ENCODE measurements at regions not wholly inside any gene's neighbourhood (a gene's known extent, or its start where the extent isn't known, plus 50 kb on each side); places are given as distances from the start of the nearest gene placed in this dataset.

DNA sequence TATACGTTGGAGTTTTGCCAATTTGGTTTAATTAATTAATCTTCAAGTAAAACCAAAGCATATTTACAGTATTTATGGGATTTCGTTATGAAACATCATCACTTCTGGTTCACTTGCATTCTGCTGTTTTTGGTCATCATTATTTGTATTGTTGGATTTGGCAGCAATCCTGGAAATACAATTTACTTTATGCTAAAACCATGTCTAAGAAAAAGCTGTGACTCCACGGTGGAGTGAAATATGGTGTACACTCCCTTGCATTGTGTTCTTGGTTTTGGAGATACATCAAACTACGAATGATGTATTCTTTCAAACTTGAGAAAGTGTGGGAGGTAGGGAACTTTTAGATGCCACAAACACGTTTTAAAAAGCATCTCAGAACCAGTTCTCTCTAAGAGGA lies 106.4 kb downstream of the CTAGE1 start:
- no peak overlapping the region for H3K27ac ChIP-seq
- no peak overlapping the region for H3K4me3 ChIP-seq
- ATAC-seq (no peak), DNase-seq (no peak)
- no peaks in the 10 kb centered on the region for H3K27me3 ChIP-seq
- WGBS (ENCODE audit: insufficient coverage, low coverage, low lambda C conversion rate, missing lambda C conversion rate), result 44% methylated on average over 5 of the region's 5 CpGs
- H3K9me3 ChIP-seq, result no peaks in the 10 kb centered on the region
- intact Hi-C loops (cut with DNase I), result no loop called here
- no peaks in the 10 kb centered on the region for H3K4me1 ChIP-seq
- H3K36me3 ChIP-seq, result no peaks in the 10 kb centered on the region
- TF ChIP-seq POLR2A (IDR thresholded peaks at IDR 0.05), result no peak
- TF ChIP-seq, protein P1, sequence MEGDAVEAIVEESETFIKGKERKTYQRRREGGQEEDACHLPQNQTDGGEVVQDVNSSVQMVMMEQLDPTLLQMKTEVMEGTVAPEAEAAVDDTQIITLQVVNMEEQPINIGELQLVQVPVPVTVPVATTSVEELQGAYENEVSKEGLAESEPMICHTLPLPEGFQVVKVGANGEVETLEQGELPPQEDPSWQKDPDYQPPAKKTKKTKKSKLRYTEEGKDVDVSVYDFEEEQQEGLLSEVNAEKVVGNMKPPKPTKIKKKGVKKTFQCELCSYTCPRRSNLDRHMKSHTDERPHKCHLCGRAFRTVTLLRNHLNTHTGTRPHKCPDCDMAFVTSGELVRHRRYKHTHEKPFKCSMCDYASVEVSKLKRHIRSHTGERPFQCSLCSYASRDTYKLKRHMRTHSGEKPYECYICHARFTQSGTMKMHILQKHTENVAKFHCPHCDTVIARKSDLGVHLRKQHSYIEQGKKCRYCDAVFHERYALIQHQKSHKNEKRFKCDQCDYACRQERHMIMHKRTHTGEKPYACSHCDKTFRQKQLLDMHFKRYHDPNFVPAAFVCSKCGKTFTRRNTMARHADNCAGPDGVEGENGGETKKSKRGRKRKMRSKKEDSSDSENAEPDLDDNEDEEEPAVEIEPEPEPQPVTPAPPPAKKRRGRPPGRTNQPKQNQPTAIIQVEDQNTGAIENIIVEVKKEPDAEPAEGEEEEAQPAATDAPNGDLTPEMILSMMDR (IDR thresholded peaks at IDR 0.05), result no peak

DNA sequence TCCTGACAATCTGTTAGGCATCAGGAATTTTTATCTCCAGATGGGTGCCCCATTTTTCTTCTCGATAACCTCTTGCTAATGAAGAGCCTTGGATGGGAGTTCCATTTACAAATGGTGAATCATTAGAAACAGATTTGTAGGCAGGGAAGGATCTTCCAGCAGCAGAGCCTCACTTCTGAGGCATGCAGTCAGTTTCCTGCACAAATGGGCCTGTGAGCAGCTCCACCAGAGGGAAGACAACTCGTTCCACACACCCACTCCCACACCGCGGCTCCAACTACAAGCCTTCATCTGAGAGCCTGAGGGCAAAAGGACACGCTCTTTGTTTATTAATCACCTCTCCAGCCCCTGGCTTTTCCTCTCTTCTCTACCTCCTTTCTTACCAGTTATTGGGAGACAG lies 108.5 kb downstream of the CTAGE1 start:
- Histone ChIP-seq H3K9me3 (no peaks in the 10 kb centered on the region), H3K4me3 (no peak overlapping the region), H3K27me3 (no peaks in the 10 kb centered on the region), H3K27ac (no peak overlapping the region), H3K4me1 (no peaks in the 10 kb centered on the region), H3K36me3 (no peaks in the 10 kb centered on the region)
- TF ChIP-seq, protein P1 (IDR thresholded peaks at IDR 0.05), result no peak
- DNase-seq, result no peak
- intact Hi-C loops (cut with DNase I), result no loop called here
- 58% methylated on average over 4 of the region's 5 CpGs for WGBS (ENCODE audit: insufficient coverage, low coverage, low lambda C conversion rate, missing lambda C conversion rate)
- no peak for ATAC-seq

DNA sequence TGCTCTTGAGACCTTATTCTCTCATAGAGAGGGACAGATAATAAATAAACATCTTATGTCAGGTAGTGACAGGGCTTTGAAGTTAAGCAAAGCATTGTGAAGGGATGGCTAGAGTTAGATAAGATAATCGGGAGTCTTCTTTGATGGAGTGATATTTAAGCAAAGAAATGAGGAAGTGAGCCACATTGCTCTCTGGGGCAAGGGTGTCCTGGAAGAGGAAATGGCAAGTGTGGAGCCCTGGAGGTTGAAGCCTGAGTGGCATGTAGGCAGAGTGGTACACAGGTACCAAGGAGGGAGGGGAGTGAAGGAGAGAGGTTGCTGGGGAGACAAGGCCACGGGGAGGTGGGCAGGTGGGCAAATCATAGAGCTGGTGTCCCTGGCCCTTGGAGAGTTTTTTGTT lies 110.2 kb downstream of the CTAGE1 start:
- DNase-seq (no peak), ATAC-seq (peak in 1 of 4 donors; percentile 29)
- intact Hi-C loops (cut with DNase I), result no loop called here
- Histone ChIP-seq H3K27me3 (no peaks in the 10 kb centered on the region), H3K27ac (no peak overlapping the region), H3K9me3 (no peaks in the 10 kb centered on the region), H3K4me3 (no peak overlapping the region), H3K36me3 (no peaks in the 10 kb centered on the region), H3K4me1 (no peaks in the 10 kb centered on the region)
- no peak for TF ChIP-seq POLR2A (IDR thresholded peaks at IDR 0.05)
- TF ChIP-seq, protein P1 (IDR thresholded peaks at IDR 0.05), result no peak
- 57% methylated on average over 1 of the region's 2 CpGs for WGBS (ENCODE audit: insufficient coverage, low coverage, low lambda C conversion rate, missing lambda C conversion rate)

DNA sequence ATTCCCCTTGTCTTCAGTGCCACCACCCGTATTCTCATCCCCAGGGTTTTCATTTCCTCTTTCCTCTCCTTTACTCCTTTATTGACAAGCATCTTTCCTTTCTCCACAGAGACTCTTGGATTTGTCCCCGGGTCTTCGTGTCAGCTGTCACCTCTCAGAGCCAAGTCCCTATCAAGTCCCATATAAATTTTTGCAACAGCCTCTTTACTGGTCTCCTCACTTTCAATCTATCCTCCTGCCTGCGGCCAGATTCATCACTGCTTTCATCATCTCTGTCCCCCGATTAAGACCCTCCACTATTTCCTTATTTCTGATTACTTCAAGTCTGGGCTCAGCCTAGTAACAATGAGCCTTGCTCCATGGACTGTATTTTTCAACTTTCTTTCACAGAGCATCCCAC lies 113.8 kb downstream of the CTAGE1 start:
- Histone ChIP-seq H3K27me3 (no peaks in the 10 kb centered on the region), H3K36me3 (no peaks in the 10 kb centered on the region), H3K4me1 (no peaks in the 10 kb centered on the region), H3K27ac (no peak overlapping the region), H3K4me3 (no peak overlapping the region), H3K9me3 (no peaks in the 10 kb centered on the region)
- no peak for ATAC-seq
- TF ChIP-seq, protein P1 (IDR thresholded peaks at IDR 0.05), result no peak
- no peak for TF ChIP-seq POLR2A (IDR thresholded peaks at IDR 0.05)
- intact Hi-C loops (cut with DNase I), result no loop called here
- WGBS (ENCODE audit: insufficient coverage, low coverage, low lambda C conversion rate, missing lambda C conversion rate), result 77% methylated on average over 5 of the region's 5 CpGs
- no peak for DNase-seq

DNA sequence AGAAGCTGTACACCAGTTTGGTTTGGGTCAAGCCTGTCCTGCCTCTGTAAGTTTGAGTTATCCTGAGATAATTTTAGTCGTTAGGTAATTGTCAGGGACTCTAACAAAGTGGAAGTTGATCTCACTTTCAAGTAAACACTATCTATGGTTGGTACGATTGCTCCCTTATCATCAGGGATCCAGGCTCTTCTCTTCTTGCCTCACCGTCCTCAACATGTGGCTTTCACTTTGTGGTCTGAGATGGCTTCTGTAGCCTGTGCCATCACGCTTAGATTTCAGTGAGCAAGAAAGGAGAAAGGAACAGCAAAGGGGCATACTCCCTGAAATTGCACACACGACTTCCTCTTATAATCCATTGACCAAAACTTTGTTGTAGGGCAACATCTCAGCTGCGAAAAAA lies 115.6 kb downstream of the CTAGE1 start:
- H3K27me3 ChIP-seq, result no peaks in the 10 kb centered on the region
- H3K4me1 ChIP-seq, result no peaks in the 10 kb centered on the region
- no peak for TF ChIP-seq POLR2A (IDR thresholded peaks at IDR 0.05)
- TF ChIP-seq, protein P1 (IDR thresholded peaks at IDR 0.05), result no peak
- H3K36me3 ChIP-seq, result no peaks in the 10 kb centered on the region
- intact Hi-C loops (cut with DNase I), result no loop called here
- no peak overlapping the region for H3K4me3 ChIP-seq
- WGBS (ENCODE audit: insufficient coverage, low coverage, low lambda C conversion rate, missing lambda C conversion rate), result 43% methylated on average over 4 of the region's 6 CpGs
- ATAC-seq, result no peak
- DNase-seq, result no peak
- no peaks in the 10 kb centered on the region for H3K9me3 ChIP-seq
- no peak overlapping the region for H3K27ac ChIP-seq

All from right lobe of liver (tissue), 6 donors.